Neural progenitor cell (in vitro differentiated cells): ENCODE measurements at regions not wholly inside any gene's neighbourhood (a gene's known extent, or its start where the extent isn't known, plus 50 kb on each side); places are given as distances from the start of the nearest gene placed in this dataset.
"Not testable (repeated sequence)": the region's sequence is repeated elsewhere in the genome, so short reads cannot be mapped to it uniquely, and the experiment has no call there.

Experiments used
- DNase-seq: peaks from one replicate; pipeline ENCODE4 v3.0.0-alpha.2; 2016; ENCODE audit warnings: low spot score
- H2AFZ ChIP-seq: fragments of 200-600 bp; sonication (generic); replicated peaks from 2 replicates; pipeline ENCODE4 v1.6.1; 2016; ENCODE audit warnings: antibody characterized with exemption
- H3F3A ChIP-seq: fragments of 200-600 bp; sonication (generic); 2 replicates; pipeline ENCODE4 v1.6.1; 2016; ENCODE audit warnings: antibody characterized with exemption, low read depth
- H3K27ac ChIP-seq: fragments of 200-600 bp; sonication (generic); 2 replicates; pipeline ENCODE4 v1.5.1; 2016; ENCODE audit warnings: mild to moderate bottlenecking
- H3K27me3 ChIP-seq: fragments of 200-600 bp; sonication (generic); 2 replicates; pipeline ENCODE4 v1.6.1; 2016; ENCODE audit warnings: mild to moderate bottlenecking, moderate library complexity
- H3K36me3 ChIP-seq: fragments of 200-600 bp; sonication (generic); 2 replicates; pipeline ENCODE4 v1.5.1; 2016
- H3K4me1 ChIP-seq: fragments of 200-600 bp; sonication (generic); 2 replicates; pipeline ENCODE4 v1.6.1; 2016; ENCODE audit warnings: mixed run types
- H3K4me2 ChIP-seq: fragments of 200-600 bp; sonication (generic); 2 replicates; pipeline ENCODE4 v1.6.1; 2016
- H3K4me3 ChIP-seq: fragments of 200-600 bp; sonication (generic); 2 replicates; pipeline ENCODE4 v1.5.1; 2016
- H3K79me2 ChIP-seq: fragments of 200-600 bp; sonication (generic); 2 replicates; pipeline ENCODE4 v1.6.1; 2016; ENCODE audit warnings: low read depth
- H3K9ac ChIP-seq: fragments of 200-600 bp; sonication (generic); 2 replicates; pipeline ENCODE4 v1.6.1; 2016
- H3K9me3 ChIP-seq: fragments of 200-600 bp; sonication (generic); 2 replicates; pipeline ENCODE4 v1.5.1; 2016; ENCODE audit warnings: low read depth
- H4K20me1 ChIP-seq: fragments of 200-600 bp; sonication (generic); 2 replicates; pipeline ENCODE4 v1.6.1; 2016; ENCODE audit warnings: low read depth
- H3K27ac Mint-ChIP-seq: 3 replicates; pipeline ENCODE4 v1.8.0; 2021; ENCODE audit warnings: mixed read lengths
- H3K27me3 Mint-ChIP-seq: 2 replicates; pipeline ENCODE4 v1.8.0; 2022; ENCODE audit warnings: low read depth, mild to moderate bottlenecking, inconsistent platforms, moderate library complexity, mixed read lengths; ENCODE audit not compliant: insufficient read depth
- H3K36me3 Mint-ChIP-seq: 3 replicates; pipeline ENCODE4 v1.8.0; 2021; ENCODE audit warnings: mixed read lengths
- H3K4me1 Mint-ChIP-seq: 3 replicates; pipeline ENCODE4 v1.8.0; 2021; ENCODE audit warnings: mixed read lengths
- H3K4me3 Mint-ChIP-seq: 3 replicates; pipeline ENCODE4 v1.8.0; 2021; ENCODE audit warnings: mild to moderate bottlenecking, moderate library complexity, mixed read lengths
- H3K9me3 Mint-ChIP-seq: 3 replicates; pipeline ENCODE4 v1.8.0; 2020; ENCODE audit warnings: mixed read lengths
- EZH2 ChIP-seq: fragments of 200-600 bp; sonication (generic); IDR thresholded peaks from 2 replicates; pipeline ENCODE4 v1.6.1; 2017; ENCODE audit warnings: antibody characterized with exemption, mild to moderate bottlenecking, moderate library complexity
- EZH2phosphoT487 ChIP-seq: fragments of 200-600 bp; sonication (generic); IDR thresholded peaks from 2 replicates; pipeline ENCODE4 v1.6.1; 2017; ENCODE audit warnings: antibody characterized with exemption
- TF ChIP-seq, protein P1 (sequence below): fragments of 200-600 bp; sonication (generic); IDR thresholded peaks from 2 replicates; pipeline ENCODE4 v1.5.1; 2017; ENCODE audit warnings: antibody characterized with exemption, mild to moderate bottlenecking

DNA sequence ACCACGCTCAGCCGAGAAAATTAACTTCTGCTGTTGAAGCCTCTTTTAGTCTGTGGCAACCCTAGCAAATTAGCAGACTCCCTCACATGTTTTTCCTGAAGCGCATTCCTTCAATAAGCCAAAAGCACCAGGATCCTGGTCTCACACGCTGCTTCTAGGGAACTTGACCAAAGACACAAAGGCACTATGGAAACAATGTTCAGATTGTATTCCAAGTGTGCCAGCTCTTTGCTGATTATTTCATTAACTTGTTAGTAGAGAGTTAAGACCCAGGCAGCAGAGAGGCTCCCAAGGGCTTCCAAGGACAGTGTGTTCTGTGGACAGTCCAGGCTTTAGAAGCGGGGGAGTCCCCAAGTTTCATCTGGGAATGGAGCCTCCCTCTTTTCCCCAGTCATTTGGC lies 94.4 kb upstream of the BASP1 start:
- H3F3A ChIP-seq: no peaks in the 10 kb centered on the region
- no peak overlapping the region for H3K4me2 ChIP-seq
- Mint-ChIP-seq H3K4me3 (no peak overlapping the region), H3K36me3 (peaks cover 2% of the 10 kb centered on the region), H3K27ac (no peak overlapping the region), H3K9me3 (peaks cover 7% of the 10 kb centered on the region), H3K4me1 (peaks cover 13% of the 10 kb centered on the region), H3K27me3 (peaks cover 6% of the 10 kb centered on the region)
- H3K9ac ChIP-seq: no peak overlapping the region
- H3K4me3 ChIP-seq: no peak overlapping the region
- H3K9me3 ChIP-seq: no peaks in the 10 kb centered on the region
- H3K79me2 ChIP-seq: no peaks in the 10 kb centered on the region
- H3K4me1 ChIP-seq: no peaks in the 10 kb centered on the region
- H3K27me3 ChIP-seq: no peaks in the 10 kb centered on the region
- no peak for DNase-seq
- H3K27ac ChIP-seq: no peak overlapping the region
- TF ChIP-seq, protein P1, sequence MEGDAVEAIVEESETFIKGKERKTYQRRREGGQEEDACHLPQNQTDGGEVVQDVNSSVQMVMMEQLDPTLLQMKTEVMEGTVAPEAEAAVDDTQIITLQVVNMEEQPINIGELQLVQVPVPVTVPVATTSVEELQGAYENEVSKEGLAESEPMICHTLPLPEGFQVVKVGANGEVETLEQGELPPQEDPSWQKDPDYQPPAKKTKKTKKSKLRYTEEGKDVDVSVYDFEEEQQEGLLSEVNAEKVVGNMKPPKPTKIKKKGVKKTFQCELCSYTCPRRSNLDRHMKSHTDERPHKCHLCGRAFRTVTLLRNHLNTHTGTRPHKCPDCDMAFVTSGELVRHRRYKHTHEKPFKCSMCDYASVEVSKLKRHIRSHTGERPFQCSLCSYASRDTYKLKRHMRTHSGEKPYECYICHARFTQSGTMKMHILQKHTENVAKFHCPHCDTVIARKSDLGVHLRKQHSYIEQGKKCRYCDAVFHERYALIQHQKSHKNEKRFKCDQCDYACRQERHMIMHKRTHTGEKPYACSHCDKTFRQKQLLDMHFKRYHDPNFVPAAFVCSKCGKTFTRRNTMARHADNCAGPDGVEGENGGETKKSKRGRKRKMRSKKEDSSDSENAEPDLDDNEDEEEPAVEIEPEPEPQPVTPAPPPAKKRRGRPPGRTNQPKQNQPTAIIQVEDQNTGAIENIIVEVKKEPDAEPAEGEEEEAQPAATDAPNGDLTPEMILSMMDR: no peak
- TF ChIP-seq EZH2phosphoT487 (no peak), EZH2 (no peak)
- no peaks in the 10 kb centered on the region for H3K36me3 ChIP-seq
- H4K20me1 ChIP-seq: no peaks in the 10 kb centered on the region
- H2AFZ ChIP-seq: no peak overlapping the region

DNA sequence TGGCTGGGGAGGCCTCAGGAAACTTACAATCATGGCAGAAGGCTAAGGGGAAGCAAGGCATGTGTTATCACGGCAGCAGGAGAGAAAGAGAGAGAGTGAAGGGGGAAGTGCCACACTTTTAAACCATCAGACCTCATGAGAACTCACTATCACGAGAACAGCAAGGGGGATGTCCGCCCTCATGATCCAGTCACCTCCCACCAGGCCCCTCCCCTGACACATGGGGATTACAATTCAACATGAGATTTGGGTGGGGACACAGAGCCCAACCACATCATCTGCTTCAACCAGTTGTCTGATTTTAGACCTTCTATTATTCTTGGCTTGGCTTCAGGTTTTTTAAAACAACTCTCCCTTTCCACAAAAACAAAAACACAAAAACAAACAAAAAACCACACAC lies 93.7 kb upstream of the BASP1 start:
- H4K20me1 ChIP-seq, DNase-seq, H3K4me1 ChIP-seq, H3K4me2 ChIP-seq, H3K36me3 ChIP-seq, H3K27ac Mint-ChIP-seq, H3K4me3 Mint-ChIP-seq, H3K9me3 ChIP-seq, H3K27ac ChIP-seq, H3K9me3 Mint-ChIP-seq, H3K79me2 ChIP-seq, H3K4me3 ChIP-seq, H3F3A ChIP-seq, H3K27me3 ChIP-seq, H2AFZ ChIP-seq, H3K4me1 Mint-ChIP-seq, H3K9ac ChIP-seq, H3K36me3 Mint-ChIP-seq, H3K27me3 Mint-ChIP-seq: not testable (repeated sequence)

DNA sequence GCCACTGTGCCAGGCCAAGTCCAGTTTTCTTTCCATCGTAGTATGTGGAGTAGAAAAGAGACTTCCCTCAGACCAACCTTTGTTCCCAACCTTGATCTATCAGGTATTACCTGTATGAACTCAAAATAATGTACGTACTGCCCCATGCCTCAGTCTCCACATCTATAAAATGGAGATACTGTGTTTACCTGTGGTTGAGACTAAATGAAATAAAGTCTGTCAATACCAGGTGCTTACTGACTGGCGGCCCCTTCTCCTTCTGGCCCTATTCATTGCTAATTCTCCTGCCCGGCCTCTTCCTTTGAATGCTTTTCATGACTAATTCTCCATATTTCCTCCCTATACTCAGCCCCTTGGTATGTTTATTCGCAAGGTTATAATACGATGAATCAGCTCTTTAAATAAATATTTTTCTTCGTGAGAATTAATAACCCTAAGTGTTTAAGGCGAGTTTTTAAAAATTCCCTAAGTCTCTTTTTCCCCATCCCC lies 89.6 kb upstream of the BASP1 start:
- TF ChIP-seq, protein P1: no peak
- no peak for TF ChIP-seq EZH2
- Mint-ChIP-seq H3K4me1 (peaks cover 7% of the 10 kb centered on the region), H3K4me3 (no peak overlapping the region), H3K27ac (no peak overlapping the region), H3K9me3 (peaks cover 7% of the 10 kb centered on the region), H3K36me3 (peaks cover 2% of the 10 kb centered on the region), H3K27me3 (peaks cover 6% of the 10 kb centered on the region)
- H3K4me3 ChIP-seq: no peak overlapping the region
- no peak overlapping the region for H3K4me2 ChIP-seq
- H3K79me2 ChIP-seq: no peaks in the 10 kb centered on the region
- DNase-seq: no peak
- H2AFZ ChIP-seq: no peak overlapping the region
- peaks cover 2% of the 10 kb centered on the region for H3K4me1 ChIP-seq
- H3F3A ChIP-seq: peaks cover 12% of the 10 kb centered on the region
- no peak overlapping the region for H3K27ac ChIP-seq
- no peaks in the 10 kb centered on the region for H3K9me3 ChIP-seq
- H3K9ac ChIP-seq: no peak overlapping the region
- no peaks in the 10 kb centered on the region for H3K36me3 ChIP-seq
- H3K27me3 ChIP-seq: no peaks in the 10 kb centered on the region
- no peaks in the 10 kb centered on the region for H4K20me1 ChIP-seq

DNA sequence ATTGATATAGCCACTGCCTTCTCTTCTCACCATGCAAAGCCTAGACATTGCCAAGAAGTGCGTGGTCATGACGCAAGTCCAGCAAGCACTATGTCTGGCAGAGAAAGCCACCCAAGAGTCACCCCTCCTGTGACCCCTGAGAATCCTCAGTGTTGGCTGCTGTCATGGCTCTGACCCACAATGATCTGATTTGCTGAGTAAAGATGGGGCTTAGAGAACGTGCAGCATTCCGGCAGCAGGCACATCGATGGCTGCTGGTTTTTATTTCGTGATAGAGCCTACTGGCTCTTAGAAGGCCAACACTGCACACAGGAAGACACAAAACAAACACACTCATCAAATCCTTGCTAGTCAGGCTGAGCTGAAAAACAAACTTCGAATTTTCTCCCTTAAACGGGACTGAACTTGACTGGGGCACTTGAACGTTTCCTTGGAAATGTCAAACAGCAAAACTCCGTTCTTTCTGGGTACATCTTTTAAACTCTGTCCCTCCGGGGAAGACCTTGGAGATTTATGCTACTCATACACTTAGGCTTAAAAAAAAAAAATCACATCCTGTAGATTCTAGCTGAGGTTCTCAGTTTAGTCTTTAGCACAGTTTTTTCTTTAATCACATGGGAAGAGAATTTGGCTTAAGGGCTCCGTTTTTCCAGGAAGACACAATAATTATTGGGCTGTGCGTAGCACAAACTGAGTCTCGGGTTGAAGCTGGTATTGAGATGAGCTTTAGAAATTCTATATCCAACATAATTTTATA lies 88.2 kb upstream of the BASP1 start:
- H3K9ac ChIP-seq: no peak overlapping the region
- no peaks in the 10 kb centered on the region for H3K9me3 ChIP-seq
- no peaks in the 10 kb centered on the region for H3K27me3 ChIP-seq

DNA sequence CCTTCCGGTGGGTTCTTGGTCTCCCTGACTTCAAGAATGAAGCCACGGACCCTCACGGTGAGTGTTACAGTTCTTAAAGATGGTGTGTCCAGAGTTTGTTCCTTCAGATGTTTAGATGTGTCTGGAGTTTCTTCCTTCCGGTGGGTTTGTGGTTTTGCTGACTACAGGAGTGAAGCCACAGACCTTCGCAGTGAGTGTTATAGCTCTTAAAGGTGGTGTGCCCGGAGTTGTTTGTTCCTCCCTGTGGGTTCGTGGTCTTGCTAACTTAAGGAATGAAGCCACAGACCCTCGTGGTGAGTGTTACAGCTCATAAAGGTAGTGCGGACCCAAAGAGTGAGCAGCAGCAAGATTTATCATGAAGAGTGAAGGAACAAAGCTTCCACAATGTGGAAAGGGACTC lies 87.1 kb upstream of the BASP1 start:
- not testable (repeated sequence) for H2AFZ ChIP-seq, H3K27ac ChIP-seq, H3K27me3 ChIP-seq, H3K9me3 ChIP-seq, H3K4me1 Mint-ChIP-seq, H3K27ac Mint-ChIP-seq, H3K36me3 ChIP-seq, H3K9me3 Mint-ChIP-seq, H3K79me2 ChIP-seq, DNase-seq, H3K4me1 ChIP-seq, H3K4me3 ChIP-seq, H3K9ac ChIP-seq, H3K27me3 Mint-ChIP-seq, H4K20me1 ChIP-seq, H3K36me3 Mint-ChIP-seq, H3K4me2 ChIP-seq
- peaks cover 19% of the 10 kb centered on the region for H3F3A ChIP-seq
- peak overlapping the region; percentile 50 for H3K4me3 Mint-ChIP-seq

More for the DNA sequence above, 88.2 kb upstream of the BASP1 start:
- H3K27me3 Mint-ChIP-seq: peaks cover 5% of the 10 kb centered on the region
- Histone ChIP-seq H3K79me2 (no peaks in the 10 kb centered on the region), H3K27ac (no peak overlapping the region), H2AFZ (no peak overlapping the region), H3F3A (peaks cover 19% of the 10 kb centered on the region), H3K36me3 (no peaks in the 10 kb centered on the region), H3K4me2 (no peak overlapping the region), H4K20me1 (no peaks in the 10 kb centered on the region), H3K4me3 (no peak overlapping the region), H3K4me1 (peaks cover 4% of the 10 kb centered on the region)
- peaks cover 2% of the 10 kb centered on the region for H3K9me3 Mint-ChIP-seq
- TF ChIP-seq EZH2phosphoT487 (no peak), EZH2 (no peak)
- TF ChIP-seq, protein P1: no peak
- H3K4me1 Mint-ChIP-seq: peaks cover 3% of the 10 kb centered on the region
- H3K36me3 Mint-ChIP-seq: peaks cover 2% of the 10 kb centered on the region
- H3K4me3 Mint-ChIP-seq: no peak overlapping the region
- DNase-seq: no peak
- H3K27ac Mint-ChIP-seq: no peak overlapping the region
